ENCODE measurements at regions not wholly inside any gene's neighbourhood (a gene's known extent, or its start where the extent isn't known, plus 50 kb on each side); places are given as distances from the start of the nearest gene placed in this dataset.

DNA sequence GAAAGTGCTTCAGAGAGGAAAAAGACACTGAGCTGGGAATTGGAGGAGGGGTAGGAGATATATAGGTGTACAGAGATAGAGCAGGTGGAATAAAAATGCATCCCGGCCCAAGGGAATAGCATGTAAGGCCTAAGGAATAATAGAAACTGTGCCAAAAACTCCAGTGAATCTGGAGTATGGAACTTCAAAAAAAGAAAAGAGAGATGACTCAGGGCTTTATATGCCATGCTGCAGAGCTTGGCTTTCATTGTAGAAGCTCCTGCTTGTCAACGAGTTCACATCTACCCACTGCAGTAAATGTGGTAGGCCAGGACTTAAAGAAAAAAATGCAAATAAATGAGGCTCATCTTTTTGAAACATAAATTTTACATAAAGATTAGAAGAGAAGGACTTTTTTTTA is 131.8 kb downstream of the MREG start (continued):
- TF ChIP-seq CREB1 (IDR thresholded peaks at IDR 0.05) (no peak), CREB1 (CRISPR knock-in tag; IDR thresholded peaks at IDR 0.05) (no peak), MATR3 (CRISPR knock-in tag; IDR thresholded peaks at IDR 0.05) (no peak)

DNA sequence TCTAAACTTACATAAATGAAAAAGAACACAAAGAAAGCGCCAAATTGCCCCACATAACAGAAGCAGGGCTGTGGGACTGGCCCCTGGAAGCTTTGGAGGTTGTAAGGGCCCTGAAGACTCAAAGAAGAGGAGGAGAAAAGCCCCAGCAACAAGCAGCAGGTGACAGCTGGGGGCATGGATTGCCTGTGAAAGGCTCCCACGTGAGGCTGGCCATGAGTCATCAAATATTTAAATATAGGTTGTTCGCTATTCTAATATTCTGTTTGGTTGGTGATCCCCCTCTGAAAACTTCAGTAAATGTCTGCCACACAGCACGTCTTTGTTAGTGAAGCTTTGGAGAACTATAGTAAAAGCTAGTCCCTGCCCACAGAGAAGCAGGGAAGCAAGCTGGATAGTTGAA is 132.4 kb downstream of the MREG start:
- Histone ChIP-seq H4K20me1 (ENCODE audit: insufficient read depth, low read length) (no peaks in the 10 kb centered on the region), H2AFZ (ENCODE audit: low read length) (no peak overlapping the region), H3K4me1 (ENCODE audit: insufficient read depth, low read length) (peaks cover 53% of the 10 kb centered on the region), H3K9ac (ENCODE audit: insufficient read depth, low read depth, low read length) (no peak overlapping the region), H3K4me3 (replicated peaks in 1 of 3; ENCODE audit: insufficient read depth in 1 of 3, low read depth in 2 of 3, low read length in 3 of 3) (no peak overlapping the region), H3K36me3 (replicated peaks in 1 of 2; ENCODE audit: control insufficient read depth in 1 of 2, insufficient read depth in 2 of 2, low read length in 2 of 2) (no peaks in the 10 kb centered on the region), H3K27me3 (ENCODE audit: control insufficient read depth in 1 of 2, insufficient read depth in 2 of 2, low read length in 2 of 2) (no peaks in the 10 kb centered on the region), H3K4me2 (ENCODE audit: low read depth, low read length) (no peak overlapping the region), H3K79me2 (ENCODE audit: insufficient read depth, low read length) (no peaks in the 10 kb centered on the region), H3K27ac (ENCODE audit: extremely low read length, insufficient read depth, low read length) (no peak overlapping the region), H3K9me3 (ENCODE audit: low read length) (peaks cover 8% of the 10 kb centered on the region; the same call in 1 of the 2 replicates)
- ChIA-PET POLR2A (no interaction called here), CTCF (ENCODE audit: low intra/inter-chr PET ratio, low total read pairs) (no interaction called here)
- intact Hi-C loops (cut with micrococcal nuclease; ENCODE audit: unreplicated experiment) (no loop called here), in situ Hi-C loops (cut with HindIII; ENCODE audit: extremely low pct_ligation_motif_present, low pct_unique_long_range_greater_than_20kb) (no loop called here)
- WGBS (ENCODE audit: low lambda C conversion rate) = 80% methylated on average over 4 of the region's 4 CpGs
- no peak for FAIRE-seq
- DNase-seq (ENCODE audit: low spot score) = no peak
- TF ChIP-seq ZNF501 (CRISPR knock-in tag; IDR thresholded peaks at IDR 0.05) (no peak), NFE2L2 (IDR thresholded peaks at IDR 0.05; ENCODE audit: low read length) (peak; percentile 55; the same call in 1 of the 2 replicates), FOSL2 (CRISPR knock-in tag; IDR thresholded peaks at IDR 0.05) (peak; percentile 43)
- no peak for ATAC-seq
- no TSS peak for BruUV-seq (replicated peaks)

DNA sequence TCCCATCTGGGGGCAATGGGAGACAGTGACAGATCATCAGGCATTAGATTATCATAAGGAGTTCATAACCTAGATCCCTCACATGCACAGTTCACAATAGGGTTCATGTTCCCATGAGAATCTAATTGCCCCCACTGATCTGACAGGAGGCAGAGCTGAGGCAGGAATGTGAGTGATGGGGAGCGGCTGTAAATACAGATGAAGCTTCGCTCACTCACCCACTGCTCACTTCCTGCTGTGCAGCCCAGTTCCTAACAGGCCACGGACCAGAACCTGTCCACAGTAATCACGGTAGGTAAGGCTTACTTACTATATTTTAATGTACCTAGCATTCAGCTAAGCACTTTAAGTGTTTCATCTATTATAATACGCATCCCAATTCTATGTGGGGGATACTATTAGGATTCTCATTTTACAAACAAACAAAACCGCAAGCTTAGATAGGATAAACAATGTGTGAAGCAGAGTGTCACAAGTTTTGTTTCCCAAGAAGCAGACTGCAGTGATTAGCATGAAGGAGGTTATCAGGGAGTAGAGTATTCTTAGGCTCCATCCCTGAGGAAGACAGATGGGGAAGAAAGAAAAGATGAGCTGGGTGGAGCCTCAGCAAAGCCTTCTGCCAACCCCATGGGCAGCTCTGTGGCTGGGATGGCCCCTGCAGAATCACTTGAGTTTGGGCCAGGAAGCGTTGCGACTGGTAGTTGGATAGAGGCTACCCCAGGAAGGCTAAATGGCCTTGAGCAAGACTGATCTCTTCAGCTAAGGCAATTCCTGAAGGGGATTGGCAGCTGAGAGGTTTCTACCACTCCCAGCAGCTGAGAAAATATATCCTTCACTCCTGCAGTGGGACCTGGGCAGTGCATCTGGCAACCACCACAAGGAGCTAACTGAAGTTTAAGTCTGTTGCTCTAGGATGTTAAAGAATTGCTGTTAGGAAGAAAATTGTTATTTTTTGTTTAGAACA is 133.1 kb downstream of the MREG start:
- no peak overlapping the region for H3K9ac ChIP-seq (ENCODE audit: insufficient read depth, low read depth, low read length)
- H4K20me1 ChIP-seq (ENCODE audit: insufficient read depth, low read length) = no peaks in the 10 kb centered on the region
- CTCF ChIA-PET (ENCODE audit: low intra/inter-chr PET ratio, low total read pairs) = no interaction called here
- no peak overlapping the region for H3K27ac ChIP-seq (ENCODE audit: extremely low read length, insufficient read depth, low read length)
- peaks cover 8% of the 10 kb centered on the region; the same call in 1 of the 2 replicates for H3K9me3 ChIP-seq (ENCODE audit: low read length)
- intact Hi-C loops (cut with micrococcal nuclease; ENCODE audit: unreplicated experiment) = no loop called here
- FAIRE-seq (no peak), ATAC-seq (no peak), DNase-seq (ENCODE audit: low spot score) (no peak)
- WGBS (ENCODE audit: low lambda C conversion rate) = 85% methylated on average over 8 of the region's 8 CpGs
- in situ Hi-C loops (cut with HindIII; ENCODE audit: extremely low pct_ligation_motif_present, low pct_unique_long_range_greater_than_20kb) = no loop called here
- H2AFZ ChIP-seq (ENCODE audit: low read length) = no peak overlapping the region
- H3K4me1 ChIP-seq (ENCODE audit: insufficient read depth, low read length) = peaks cover 55% of the 10 kb centered on the region
- no TSS peak for BruUV-seq (replicated peaks)
- POLR2A ChIA-PET = no interaction called here
- no peak overlapping the region for H3K4me2 ChIP-seq (ENCODE audit: low read depth, low read length)
- no peak overlapping the region for H3K4me3 ChIP-seq (replicated peaks in 1 of 3; ENCODE audit: insufficient read depth in 1 of 3, low read depth in 2 of 3, low read length in 3 of 3)
- H3K79me2 ChIP-seq (ENCODE audit: insufficient read depth, low read length) = no peaks in the 10 kb centered on the region
- no peaks in the 10 kb centered on the region for H3K27me3 ChIP-seq (ENCODE audit: control insufficient read depth in 1 of 2, insufficient read depth in 2 of 2, low read length in 2 of 2)
- TF ChIP-seq TEAD3 (CRISPR knock-in tag; optimal IDR thresholded peaks at IDR 0.05; ENCODE audit: borderline replicate concordance) = no peak
- no peak for TF ChIP-seq KMT2A (CRISPR knock-in tag; IDR thresholded peaks at IDR 0.05)
- TF ChIP-seq, protein P1, sequence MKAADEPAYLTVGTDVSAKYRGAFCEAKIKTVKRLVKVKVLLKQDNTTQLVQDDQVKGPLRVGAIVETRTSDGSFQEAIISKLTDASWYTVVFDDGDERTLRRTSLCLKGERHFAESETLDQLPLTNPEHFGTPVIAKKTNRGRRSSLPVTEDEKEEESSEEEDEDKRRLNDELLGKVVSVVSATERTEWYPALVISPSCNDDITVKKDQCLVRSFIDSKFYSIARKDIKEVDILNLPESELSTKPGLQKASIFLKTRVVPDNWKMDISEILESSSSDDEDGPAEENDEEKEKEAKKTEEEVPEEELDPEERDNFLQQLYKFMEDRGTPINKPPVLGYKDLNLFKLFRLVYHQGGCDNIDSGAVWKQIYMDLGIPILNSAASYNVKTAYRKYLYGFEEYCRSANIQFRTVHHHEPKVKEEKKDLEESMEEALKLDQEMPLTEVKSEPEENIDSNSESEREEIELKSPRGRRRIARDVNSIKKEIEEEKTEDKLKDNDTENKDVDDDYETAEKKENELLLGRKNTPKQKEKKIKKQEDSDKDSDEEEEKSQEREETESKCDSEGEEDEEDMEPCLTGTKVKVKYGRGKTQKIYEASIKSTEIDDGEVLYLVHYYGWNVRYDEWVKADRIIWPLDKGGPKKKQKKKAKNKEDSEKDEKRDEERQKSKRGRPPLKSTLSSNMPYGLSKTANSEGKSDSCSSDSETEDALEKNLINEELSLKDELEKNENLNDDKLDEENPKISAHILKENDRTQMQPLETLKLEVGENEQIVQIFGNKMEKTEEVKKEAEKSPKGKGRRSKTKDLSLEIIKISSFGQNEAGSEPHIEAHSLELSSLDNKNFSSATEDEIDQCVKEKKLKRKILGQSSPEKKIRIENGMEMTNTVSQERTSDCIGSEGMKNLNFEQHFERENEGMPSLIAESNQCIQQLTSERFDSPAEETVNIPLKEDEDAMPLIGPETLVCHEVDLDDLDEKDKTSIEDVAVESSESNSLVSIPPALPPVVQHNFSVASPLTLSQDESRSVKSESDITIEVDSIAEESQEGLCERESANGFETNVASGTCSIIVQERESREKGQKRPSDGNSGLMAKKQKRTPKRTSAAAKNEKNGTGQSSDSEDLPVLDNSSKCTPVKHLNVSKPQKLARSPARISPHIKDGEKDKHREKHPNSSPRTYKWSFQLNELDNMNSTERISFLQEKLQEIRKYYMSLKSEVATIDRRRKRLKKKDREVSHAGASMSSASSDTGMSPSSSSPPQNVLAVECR (CRISPR knock-in tag; IDR thresholded peaks at IDR 0.05; ENCODE audit: borderline replicate concordance) = 0 out of 2 replicates have a peak, but pooled peaks have one; percentile 11
- H3K36me3 ChIP-seq (replicated peaks in 1 of 2; ENCODE audit: control insufficient read depth in 1 of 2, insufficient read depth in 2 of 2, low read length in 2 of 2) = no peaks in the 10 kb centered on the region

Measured in HepG2 (cell line).